ENCODE measurements at regions not wholly inside any gene's neighbourhood (a gene's known extent, or its start where the extent isn't known, plus 50 kb on each side); places are given as distances from the start of the nearest gene placed in this dataset.

DNA sequence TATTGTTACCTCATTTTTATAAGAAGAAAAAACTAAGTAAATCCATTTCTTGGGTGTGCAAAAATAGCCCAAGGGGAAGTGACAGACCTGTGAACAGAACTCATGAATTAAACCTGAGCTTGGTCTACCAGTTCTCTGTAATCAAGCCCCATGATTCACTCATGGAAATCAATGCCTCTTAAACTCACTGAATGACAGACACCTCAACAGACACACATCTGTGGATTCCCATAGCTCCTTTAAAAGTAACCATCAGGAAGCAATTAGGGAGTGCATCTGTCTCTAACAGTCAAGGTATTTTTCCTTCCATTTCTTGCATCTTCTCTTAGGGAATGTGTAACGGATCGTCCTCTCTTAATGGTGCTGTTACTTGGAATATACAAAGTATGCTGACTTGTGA, 215.0 kb upstream of the EEA1 start:
- TF ChIP-seq CTCF (conservative IDR thresholded peaks at IDR 0.05; ENCODE audit: low read depth, low read length) (no peak), FOS (IDR thresholded peaks at IDR 0.05; ENCODE audit: low read depth, low read length) (no peak), POLR2A (IDR thresholded peaks at IDR 0.05; ENCODE audit: low read depth, low read length) (no peak), MXI1 (IDR thresholded peaks at IDR 0.05; ENCODE audit: borderline replicate concordance, low read depth, low read length) (no peak), NFE2L2 (IDR thresholded peaks at IDR 0.05; ENCODE audit: low read depth, low read length) (no peak)
- TF ChIP-seq, protein P1, sequence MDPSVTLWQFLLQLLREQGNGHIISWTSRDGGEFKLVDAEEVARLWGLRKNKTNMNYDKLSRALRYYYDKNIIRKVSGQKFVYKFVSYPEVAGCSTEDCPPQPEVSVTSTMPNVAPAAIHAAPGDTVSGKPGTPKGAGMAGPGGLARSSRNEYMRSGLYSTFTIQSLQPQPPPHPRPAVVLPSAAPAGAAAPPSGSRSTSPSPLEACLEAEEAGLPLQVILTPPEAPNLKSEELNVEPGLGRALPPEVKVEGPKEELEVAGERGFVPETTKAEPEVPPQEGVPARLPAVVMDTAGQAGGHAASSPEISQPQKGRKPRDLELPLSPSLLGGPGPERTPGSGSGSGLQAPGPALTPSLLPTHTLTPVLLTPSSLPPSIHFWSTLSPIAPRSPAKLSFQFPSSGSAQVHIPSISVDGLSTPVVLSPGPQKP (IDR thresholded peaks at IDR 0.05; ENCODE audit: borderline replicate concordance, low read depth, low read length) = no peak

Data from IMR-90 (cell line).